Osteocyte (in vitro differentiated cells): ENCODE measurements at regions not wholly inside any gene's neighbourhood (a gene's known extent, or its start where the extent isn't known, plus 50 kb on each side); places are given as distances from the start of the nearest gene placed in this dataset.

Experiments used
- DNase-seq: peaks from one replicate; pipeline ENCODE4 v3.0.0; 2021; ENCODE audit warnings: mixed read lengths; ENCODE audit not compliant: unreplicated experiment; ENCODE audit errors: extremely low spot score
- H3K27ac Mint-ChIP-seq: one replicate; pipeline ENCODE4 v1.8.0; 2021; ENCODE audit warnings: mild to moderate bottlenecking, mixed read lengths; ENCODE audit not compliant: unreplicated experiment
- H3K27me3 Mint-ChIP-seq: one replicate; pipeline ENCODE4 v1.8.0; 2021; ENCODE audit warnings: mixed read lengths; ENCODE audit not compliant: unreplicated experiment
- H3K36me3 Mint-ChIP-seq: one replicate; pipeline ENCODE4 v1.8.0; 2021; ENCODE audit warnings: mixed read lengths; ENCODE audit not compliant: unreplicated experiment
- H3K4me1 Mint-ChIP-seq: one replicate; pipeline ENCODE4 v1.8.0; 2021; ENCODE audit warnings: mixed read lengths; ENCODE audit not compliant: unreplicated experiment
- H3K4me3 Mint-ChIP-seq: one replicate; pipeline ENCODE4 v1.8.0; 2021; ENCODE audit warnings: mild to moderate bottlenecking, moderate library complexity, mixed read lengths; ENCODE audit not compliant: unreplicated experiment
- H3K9me3 Mint-ChIP-seq: one replicate; pipeline ENCODE4 v1.8.0; 2021; ENCODE audit warnings: mixed read lengths; ENCODE audit not compliant: unreplicated experiment
- CTCF ChIP-seq: fragments of 200-600 bp; sonication (generic); IDR thresholded peaks from 2 replicates; pipeline ENCODE4 v1.5.0; 2021; ENCODE audit warnings: antibody characterized with exemption, mild to moderate bottlenecking, moderate library complexity

GRCh38 chr13:95480131-95480545 lies 72.4 kb upstream of the CLDN10 start:
- no peak overlapping the region for H3K4me3 Mint-ChIP-seq

GRCh38 chr13:95480791-95481780 lies 71.4 kb upstream of the CLDN10 start:
- Mint-ChIP-seq H3K27ac (no peak overlapping the region), H3K4me3 (no peak overlapping the region), H3K9me3 (no peaks in the 10 kb centered on the region), H3K4me1 (peaks cover 4% of the 10 kb centered on the region), H3K27me3 (peaks cover 13% of the 10 kb centered on the region), H3K36me3 (no peaks in the 10 kb centered on the region)
- no peak for TF ChIP-seq CTCF
- no peak for DNase-seq

More at GRCh38 chr13:95480131-95480545, 72.4 kb upstream of the CLDN10 start:
- DNase-seq = no peak
- TF ChIP-seq CTCF = no peak
- Mint-ChIP-seq H3K4me1 (peaks cover 4% of the 10 kb centered on the region), H3K27me3 (peaks cover 13% of the 10 kb centered on the region), H3K36me3 (no peaks in the 10 kb centered on the region), H3K27ac (no peak overlapping the region), H3K9me3 (no peaks in the 10 kb centered on the region)

DNA sequence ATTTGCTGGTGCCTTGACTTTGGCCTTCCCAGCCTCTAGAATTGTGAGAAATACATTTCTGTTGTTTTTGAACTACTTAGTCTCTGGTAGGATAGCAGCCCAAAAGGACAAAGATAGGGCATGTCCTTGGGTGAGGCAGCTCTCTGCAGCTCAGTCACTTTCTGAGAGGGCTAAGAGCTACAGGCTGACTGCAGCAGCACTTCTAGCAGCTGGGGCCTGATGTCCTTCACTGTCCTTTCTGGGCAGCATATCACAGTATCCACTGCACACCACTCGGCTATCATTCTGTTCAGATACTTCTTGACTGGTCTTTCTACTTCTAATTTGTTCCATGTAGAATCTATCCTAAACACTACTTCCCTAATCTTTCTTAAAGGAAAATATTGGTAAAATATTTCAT lies 68.5 kb upstream of the CLDN10 start:
- no peaks in the 10 kb centered on the region for H3K27me3 Mint-ChIP-seq
- H3K4me3 Mint-ChIP-seq = no peak overlapping the region
- H3K27ac Mint-ChIP-seq = no peak overlapping the region
- no peak for TF ChIP-seq CTCF
- H3K36me3 Mint-ChIP-seq = no peaks in the 10 kb centered on the region
- DNase-seq = no peak
- H3K9me3 Mint-ChIP-seq = no peaks in the 10 kb centered on the region
- H3K4me1 Mint-ChIP-seq = peaks cover 2% of the 10 kb centered on the region

- no peak overlapping the region for H3K4me3 Mint-ChIP-seq
- H3K9me3 Mint-ChIP-seq = peaks cover 9% of the 10 kb centered on the region
- H3K27ac Mint-ChIP-seq = no peak overlapping the region
- DNase-seq = no peak
- H3K4me1 Mint-ChIP-seq = peaks cover 2% of the 10 kb centered on the region
- H3K27me3 Mint-ChIP-seq = peaks cover 2% of the 10 kb centered on the region
- TF ChIP-seq CTCF = no peak
- no peaks in the 10 kb centered on the region for H3K36me3 Mint-ChIP-seq
Measured at GRCh38 chr13:95485045-95485517, 67.4 kb upstream of the CLDN10 start.

- H3K27ac Mint-ChIP-seq = no peak overlapping the region
- peaks cover 2% of the 10 kb centered on the region for H3K27me3 Mint-ChIP-seq
- H3K4me1 Mint-ChIP-seq = peaks cover 2% of the 10 kb centered on the region
- H3K4me3 Mint-ChIP-seq = no peak overlapping the region
- no peak for TF ChIP-seq CTCF
- no peaks in the 10 kb centered on the region for H3K36me3 Mint-ChIP-seq
- H3K9me3 Mint-ChIP-seq = peaks cover 12% of the 10 kb centered on the region
- no peak for DNase-seq
Measured at GRCh38 chr13:95485518-95486144, 66.9 kb upstream of the CLDN10 start.
